GM12872 (cell line): ENCODE measurements at regions not wholly inside any gene's neighbourhood (a gene's known extent, or its start where the extent isn't known, plus 50 kb on each side); places are given as distances from the start of the nearest gene placed in this dataset.

Experiments used
- TF ChIP-seq, protein P1 (sequence below): IDR thresholded peaks from 3 replicates; pipeline ENCODE4 v1.5.1; 2011; ENCODE audit warnings: low read depth, mild to moderate bottlenecking, low read length, moderate library complexity; ENCODE audit not compliant: insufficient read depth

DNA sequence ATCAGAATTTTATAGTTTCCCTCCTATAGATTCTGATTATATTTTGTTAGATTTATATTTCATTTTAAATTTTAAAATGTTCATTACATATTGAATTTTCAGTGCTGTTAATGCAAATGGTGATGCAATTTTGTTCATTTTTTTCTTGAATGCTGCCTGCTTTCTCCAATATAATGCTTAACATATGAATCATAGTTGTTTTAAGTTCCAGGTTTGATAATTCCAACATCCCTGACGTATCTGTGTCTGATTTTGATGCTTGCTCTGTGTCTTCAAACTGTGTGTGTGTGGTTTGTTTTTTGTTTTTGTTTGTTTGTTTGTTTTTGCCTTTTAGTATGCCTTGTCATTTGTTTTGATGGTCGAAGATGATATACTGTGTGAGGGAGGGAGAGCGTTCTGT lies 134.7 kb upstream of the ELAC2 start:
- TF ChIP-seq, protein P1, sequence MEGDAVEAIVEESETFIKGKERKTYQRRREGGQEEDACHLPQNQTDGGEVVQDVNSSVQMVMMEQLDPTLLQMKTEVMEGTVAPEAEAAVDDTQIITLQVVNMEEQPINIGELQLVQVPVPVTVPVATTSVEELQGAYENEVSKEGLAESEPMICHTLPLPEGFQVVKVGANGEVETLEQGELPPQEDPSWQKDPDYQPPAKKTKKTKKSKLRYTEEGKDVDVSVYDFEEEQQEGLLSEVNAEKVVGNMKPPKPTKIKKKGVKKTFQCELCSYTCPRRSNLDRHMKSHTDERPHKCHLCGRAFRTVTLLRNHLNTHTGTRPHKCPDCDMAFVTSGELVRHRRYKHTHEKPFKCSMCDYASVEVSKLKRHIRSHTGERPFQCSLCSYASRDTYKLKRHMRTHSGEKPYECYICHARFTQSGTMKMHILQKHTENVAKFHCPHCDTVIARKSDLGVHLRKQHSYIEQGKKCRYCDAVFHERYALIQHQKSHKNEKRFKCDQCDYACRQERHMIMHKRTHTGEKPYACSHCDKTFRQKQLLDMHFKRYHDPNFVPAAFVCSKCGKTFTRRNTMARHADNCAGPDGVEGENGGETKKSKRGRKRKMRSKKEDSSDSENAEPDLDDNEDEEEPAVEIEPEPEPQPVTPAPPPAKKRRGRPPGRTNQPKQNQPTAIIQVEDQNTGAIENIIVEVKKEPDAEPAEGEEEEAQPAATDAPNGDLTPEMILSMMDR: no peak

DNA sequence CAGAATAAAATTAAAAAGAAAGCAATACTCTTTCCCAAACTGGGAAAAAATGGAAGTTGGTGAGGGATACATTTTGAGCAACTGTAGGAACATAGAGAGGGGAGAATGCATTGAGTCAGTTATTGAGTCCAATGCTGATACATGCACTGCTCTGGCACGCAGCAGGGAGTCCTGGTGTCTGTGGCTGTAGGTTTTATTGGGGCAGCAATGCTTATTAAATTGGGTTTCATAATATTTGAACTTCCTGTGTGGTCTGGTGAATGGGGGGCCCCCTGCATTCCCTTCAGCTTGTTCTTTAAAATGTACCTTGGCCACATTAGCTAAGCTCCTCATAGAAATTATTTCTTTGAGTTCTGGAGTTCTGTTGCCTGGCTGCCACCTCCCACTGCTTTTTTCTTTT lies 125.2 kb upstream of the ELAC2 start:
- TF ChIP-seq, protein P1: no peak

- TF ChIP-seq, protein P1: no peak
These were observed 122.9 kb upstream of the ELAC2 start for GRCh38 chr17:13140750-13141149.

- TF ChIP-seq, protein P1: no peak
These were observed 117.7 kb upstream of the ELAC2 start for GRCh38 chr17:13135506-13135905.

GRCh38 chr17:13134076-13134475 lies 116.2 kb upstream of the ELAC2 start:
- TF ChIP-seq, protein P1: no peak

- TF ChIP-seq, protein P1: no peak
These were observed 113.4 kb upstream of the ELAC2 start for GRCh38 chr17:13131225-13131624.

- TF ChIP-seq, protein P1: no peak
These were observed 111.5 kb upstream of the ELAC2 start for GRCh38 chr17:13129356-13129755.

- TF ChIP-seq, protein P1: no peak
These were observed 110.8 kb upstream of the ELAC2 start for GRCh38 chr17:13128676-13129075.
